Endodermal cell (in vitro differentiated cells): ENCODE measurements at regions not wholly inside any gene's neighbourhood (a gene's known extent, or its start where the extent isn't known, plus 50 kb on each side); places are given as distances from the start of the nearest gene placed in this dataset.

ENCODE experiments used
- DNase-seq: peaks from one replicate; pipeline ENCODE4 v3.0.0-alpha.2; 2017
- H3K27ac ChIP-seq: 2 replicates; pipeline ENCODE4 v1.5.1; 2013; ENCODE audit warnings: mild to moderate bottlenecking, low read depth, low read length, moderate library complexity
- H3K27me3 ChIP-seq: 2 replicates; pipeline ENCODE4 v1.6.1; 2013; ENCODE audit warnings: mild to moderate bottlenecking, low read length, moderate library complexity; ENCODE audit not compliant: insufficient read depth, control insufficient read depth, poor library complexity, severe bottlenecking
- H3K36me3 ChIP-seq: 2 replicates; pipeline ENCODE4 v1.7.0; 2013; ENCODE audit warnings: mild to moderate bottlenecking, low read length, moderate library complexity; ENCODE audit not compliant: control insufficient read depth, insufficient read depth
- H3K4me1 ChIP-seq: one replicate; pipeline ENCODE4 v1.7.0; 2013; ENCODE audit warnings: low read length; ENCODE audit not compliant: control insufficient read depth, insufficient read depth
- H3K4me3 ChIP-seq: 2 replicates; pipeline ENCODE4 v1.5.1; 2013; ENCODE audit warnings: mild to moderate bottlenecking, low read length, moderate library complexity
- H3K9ac ChIP-seq: 2 replicates; pipeline ENCODE4 v1.6.1; 2013; ENCODE audit warnings: mild to moderate bottlenecking, low read length, moderate library complexity; ENCODE audit not compliant: poor library complexity, severe bottlenecking; ENCODE audit errors: extremely low read depth
- H3K9me3 ChIP-seq: 2 replicates; pipeline ENCODE4 v1.6.1; 2013; ENCODE audit warnings: mild to moderate bottlenecking, low read length, moderate library complexity; ENCODE audit not compliant: control insufficient read depth
- H3K27ac Mint-ChIP-seq: 2 replicates; pipeline ENCODE4 v1.8.0; 2020; ENCODE audit warnings: mixed read lengths
- H3K27me3 Mint-ChIP-seq: 2 replicates; pipeline ENCODE4 v1.8.0; 2021; ENCODE audit warnings: mild to moderate bottlenecking, mixed read lengths; ENCODE audit not compliant: insufficient read depth
- H3K36me3 Mint-ChIP-seq: 2 replicates; pipeline ENCODE4 v1.8.0; 2020; ENCODE audit warnings: low read depth, mixed read lengths
- H3K4me1 Mint-ChIP-seq: 2 replicates; pipeline ENCODE4 v1.8.0; 2020; ENCODE audit warnings: mixed read lengths
- H3K4me3 Mint-ChIP-seq: 2 replicates; pipeline ENCODE4 v1.8.0; 2020; ENCODE audit warnings: mild to moderate bottlenecking, moderate library complexity, mixed read lengths
- H3K9me3 Mint-ChIP-seq: 2 replicates; pipeline ENCODE4 v1.8.0; 2020; ENCODE audit warnings: mild to moderate bottlenecking, mixed read lengths
- CTCF ChIP-seq: fragments of 200-600 bp; sonication (generic); conservative IDR thresholded peaks from 2 replicates; pipeline ENCODE4 v1.5.0; 2021; ENCODE audit warnings: antibody characterized with exemption, mild to moderate bottlenecking
- WGBS, 2 experiments: methylation state at CpG; one replicate each; pipeline versions ENCODE4 v1.1.5 to v1.1.7; 2013; ENCODE audit warnings: missing lambda C conversion rate in 2 of 2, mixed read lengths in 1 of 2; ENCODE audit not compliant: insufficient coverage in 1 of 2, insufficient read length in 1 of 2; 5-methylcytosine and 5-hydroxymethylcytosine counted together

- H3K4me1 ChIP-seq, result no peaks in the 10 kb centered on the region
- WGBS, 2 experiments, result 97 to 100% methylated on average over 2 to 3 of the region's 3 CpGs
- H3K9me3 ChIP-seq, result no peaks in the 10 kb centered on the region
- no peak overlapping the region for H3K4me3 Mint-ChIP-seq
- no peak overlapping the region for H3K9ac ChIP-seq
- no peak overlapping the region for H3K4me3 ChIP-seq
- H3K27me3 ChIP-seq, result no peaks in the 10 kb centered on the region
- no peaks in the 10 kb centered on the region for H3K9me3 Mint-ChIP-seq
- DNase-seq, result no peak
- no peaks in the 10 kb centered on the region for H3K36me3 ChIP-seq
- no peaks in the 10 kb centered on the region for H3K27me3 Mint-ChIP-seq
- TF ChIP-seq CTCF, result no peak
- H3K27ac ChIP-seq, result no peak overlapping the region
- no peak overlapping the region for H3K27ac Mint-ChIP-seq
- H3K4me1 Mint-ChIP-seq, result peaks cover 10% of the 10 kb centered on the region
- H3K36me3 Mint-ChIP-seq, result no peaks in the 10 kb centered on the region
Observed at GRCh38 chr11:122045181-122045586, 70.8 kb downstream of the BLID start.

GRCh38 chr11:122044086-122044485, 71.9 kb downstream of the BLID start:
- Mint-ChIP-seq H3K4me3 (no peak overlapping the region), H3K27ac (no peak overlapping the region), H3K9me3 (no peaks in the 10 kb centered on the region), H3K4me1 (peaks cover 8% of the 10 kb centered on the region), H3K36me3 (no peaks in the 10 kb centered on the region), H3K27me3 (no peaks in the 10 kb centered on the region)
- WGBS, 2 experiments, result 69 to 100% methylated on average over 1 to 4 of the region's 4 CpGs
- H3K27ac ChIP-seq, result no peak overlapping the region
- H3K9ac ChIP-seq, result no peak overlapping the region
- no peak overlapping the region for H3K4me3 ChIP-seq
- H3K27me3 ChIP-seq, result no peaks in the 10 kb centered on the region
- TF ChIP-seq CTCF, result no peak
- H3K36me3 ChIP-seq, result no peaks in the 10 kb centered on the region
- H3K4me1 ChIP-seq, result no peaks in the 10 kb centered on the region
- no peak for DNase-seq
- H3K9me3 ChIP-seq, result no peaks in the 10 kb centered on the region

- Histone ChIP-seq H3K36me3 (no peaks in the 10 kb centered on the region), H3K27me3 (no peaks in the 10 kb centered on the region), H3K9ac (no peak overlapping the region), H3K4me3 (no peak overlapping the region), H3K27ac (no peak overlapping the region), H3K9me3 (no peaks in the 10 kb centered on the region), H3K4me1 (no peaks in the 10 kb centered on the region)
- WGBS, 2 experiments, result 58 to 66% methylated on average over 4 to 7 of the region's 7 CpGs
- Mint-ChIP-seq H3K4me1 (peaks cover 8% of the 10 kb centered on the region), H3K4me3 (no peak overlapping the region), H3K27ac (no peak overlapping the region), H3K27me3 (no peaks in the 10 kb centered on the region), H3K36me3 (no peaks in the 10 kb centered on the region), H3K9me3 (no peaks in the 10 kb centered on the region)
- no peak for TF ChIP-seq CTCF
- DNase-seq, result no peak
Observed at GRCh38 chr11:122042981-122043380, 73.0 kb downstream of the BLID start.
